Testis (tissue), 2 donors: ENCODE measurements at regions not wholly inside any gene's neighbourhood (a gene's known extent, or its start where the extent isn't known, plus 50 kb on each side); places are given as distances from the start of the nearest gene placed in this dataset.

Experiments
- CTCF ChIP-seq, 3 experiments: fragments of 450-650 bp in 2 of 3; fragments of 200-600 bp in 1 of 3; sonication (generic) in 1 of 3; IDR thresholded peaks; one replicate each; pipeline ENCODE4 v1.5.1; 2016 to 2019; ENCODE audit warnings: antibody characterized with exemption in 3 of 3, mild to moderate bottlenecking in 2 of 3, moderate library complexity in 1 of 3
- POLR2A ChIP-seq: fragments of 450-650 bp; IDR thresholded peaks from one replicate; pipeline ENCODE4 v1.6.1; 2017; ENCODE audit warnings: antibody characterized with exemption, mild to moderate bottlenecking, moderate library complexity

DNA sequence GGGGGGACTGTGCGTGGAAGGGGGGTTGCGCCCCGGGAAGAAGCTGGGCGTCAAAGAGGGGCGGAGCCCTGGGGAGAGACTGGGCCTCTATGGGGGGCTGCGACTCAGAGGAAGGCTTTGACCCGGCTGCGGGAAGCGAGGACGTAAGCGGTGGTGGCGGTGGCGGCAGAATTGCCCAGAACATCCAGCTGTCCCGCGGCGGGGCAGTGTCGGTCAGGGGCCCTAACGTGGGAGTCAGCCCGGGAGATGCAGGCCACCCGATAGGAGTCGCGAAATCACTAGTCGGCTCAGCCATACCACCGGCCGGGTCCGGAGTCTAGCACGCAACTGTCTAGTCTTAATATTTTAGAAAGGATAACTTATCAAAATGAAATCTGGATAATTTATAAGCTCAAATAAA lies 387.6 kb upstream of the EYS start:
- TF ChIP-seq CTCF (IDR thresholded peaks at IDR 0.05): no peak
- no peak for TF ChIP-seq POLR2A
